Kidney (tissue), 13 donors: ENCODE measurements at regions not wholly inside any gene's neighbourhood (a gene's known extent, or its start where the extent isn't known, plus 50 kb on each side); places are given as distances from the start of the nearest gene placed in this dataset.

ENCODE experiments used
- DNase-seq, 5 donors: peaks; one replicate each; pipeline ENCODE4 v3.0.0-alpha.2; 2013 to 2020
- FAIRE-seq: peaks from 2 replicates; lab custom pipeline; 2012; peaks lifted over from hg19 to GRCh38; lab: Jason Lieb, UNC
- H3K27ac ChIP-seq, 2 donors: one replicate each; pipeline ENCODE4 v1.7.0; 2013; ENCODE audit warnings: low read depth in 2 of 2, low read length in 2 of 2, inconsistent platforms in 1 of 2
- H3K27me3 ChIP-seq: one replicate; pipeline ENCODE4 v1.7.1; 2013; ENCODE audit warnings: low read length, inconsistent platforms; ENCODE audit not compliant: control insufficient read depth, insufficient read depth
- H3K36me3 ChIP-seq, 3 donors: one replicate each; pipeline versions ENCODE4 v1.7.0 to v1.7.1; 2013; ENCODE audit warnings: low read length in 3 of 3, control low read depth in 1 of 3, inconsistent platforms in 1 of 3; ENCODE audit not compliant: insufficient read depth in 3 of 3, control insufficient read depth in 2 of 3
- H3K4me1 ChIP-seq, 3 donors: one replicate each; pipeline versions ENCODE4 v1.7.0 to v1.7.1; 2013; ENCODE audit warnings: low read length in 3 of 3, inconsistent platforms in 1 of 3, low read depth in 1 of 3; ENCODE audit not compliant: control insufficient read depth in 2 of 3, insufficient read depth in 2 of 3
- H3K4me3 ChIP-seq, 3 donors: one replicate each; pipeline versions ENCODE4 v1.7.0 to v1.8.1; 2013; ENCODE audit warnings: low read length in 3 of 3, control low read depth in 1 of 3, inconsistent platforms in 1 of 3
- H3K9ac ChIP-seq, 3 donors: one replicate each; pipeline versions ENCODE4 v1.7.0 to v1.7.1; 2013; ENCODE audit warnings: low read length in 3 of 3, control low read depth in 1 of 3, inconsistent platforms in 1 of 3
- H3K9me3 ChIP-seq, 3 donors: one replicate each; pipeline versions ENCODE4 v1.7.0 to v1.7.1; 2013; ENCODE audit warnings: low read length in 3 of 3, control low read depth in 1 of 3, inconsistent platforms in 1 of 3; ENCODE audit not compliant: control insufficient read depth in 2 of 3, insufficient read depth in 1 of 3
- intact Hi-C: fragments of 100-400 bp; cut with DNase I; formaldehyde crosslinking; loops from one replicate; pipeline ENCODE4 v1.11.1; 2022
- TF ChIP-seq, protein P1 (sequence below): IDR thresholded peaks from 3 replicates; pipeline ENCODE4 v1.5.1; 2012; ENCODE audit warnings: mild to moderate bottlenecking, moderate library complexity, borderline replicate concordance; ENCODE audit not compliant: insufficient read depth; ENCODE audit errors: extremely low read depth
- donor health status: control.
- donor health status: control.
- donor health status: control.
- donor health status: control.
- donor health status: control.
- donor health status: DM: yes; HTN: yes; CAD: no.
- donor health status: Normal renal cell carcinoma (clear cell type).

DNA sequence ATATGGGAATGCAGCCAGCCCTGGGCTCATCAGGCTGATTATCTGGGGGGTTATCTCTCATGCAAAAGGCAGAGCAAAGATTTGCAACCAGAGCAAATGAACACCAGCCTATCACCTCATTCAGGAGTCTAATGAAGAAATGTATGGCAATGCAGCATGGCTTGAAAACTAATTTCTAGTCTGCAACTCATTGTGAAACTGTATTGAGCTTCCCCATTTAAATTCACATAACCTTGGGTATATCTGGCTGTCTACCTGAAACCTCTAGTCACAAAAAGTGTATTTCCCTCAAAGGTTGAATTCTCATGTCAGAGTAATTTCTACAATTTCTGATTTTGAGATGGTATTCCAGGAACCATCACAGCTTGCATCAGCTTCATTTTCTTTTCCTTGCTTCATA is 240.0 kb downstream of the SDHAF3 start:
- Histone ChIP-seq H3K4me3 (no peak overlapping the region), H3K27ac (no peak overlapping the region), H3K36me3 (no peaks in the 10 kb centered on the region), H3K4me1 (no peaks in the 10 kb centered on the region), H3K9me3 (no peaks in the 10 kb centered on the region), H3K27me3 (no peaks in the 10 kb centered on the region), H3K9ac (no peak overlapping the region)
- intact Hi-C loops = no loop called here
- TF ChIP-seq, protein P1, sequence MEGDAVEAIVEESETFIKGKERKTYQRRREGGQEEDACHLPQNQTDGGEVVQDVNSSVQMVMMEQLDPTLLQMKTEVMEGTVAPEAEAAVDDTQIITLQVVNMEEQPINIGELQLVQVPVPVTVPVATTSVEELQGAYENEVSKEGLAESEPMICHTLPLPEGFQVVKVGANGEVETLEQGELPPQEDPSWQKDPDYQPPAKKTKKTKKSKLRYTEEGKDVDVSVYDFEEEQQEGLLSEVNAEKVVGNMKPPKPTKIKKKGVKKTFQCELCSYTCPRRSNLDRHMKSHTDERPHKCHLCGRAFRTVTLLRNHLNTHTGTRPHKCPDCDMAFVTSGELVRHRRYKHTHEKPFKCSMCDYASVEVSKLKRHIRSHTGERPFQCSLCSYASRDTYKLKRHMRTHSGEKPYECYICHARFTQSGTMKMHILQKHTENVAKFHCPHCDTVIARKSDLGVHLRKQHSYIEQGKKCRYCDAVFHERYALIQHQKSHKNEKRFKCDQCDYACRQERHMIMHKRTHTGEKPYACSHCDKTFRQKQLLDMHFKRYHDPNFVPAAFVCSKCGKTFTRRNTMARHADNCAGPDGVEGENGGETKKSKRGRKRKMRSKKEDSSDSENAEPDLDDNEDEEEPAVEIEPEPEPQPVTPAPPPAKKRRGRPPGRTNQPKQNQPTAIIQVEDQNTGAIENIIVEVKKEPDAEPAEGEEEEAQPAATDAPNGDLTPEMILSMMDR = no peak
- FAIRE-seq = no peak
- DNase-seq = no peak

DNA sequence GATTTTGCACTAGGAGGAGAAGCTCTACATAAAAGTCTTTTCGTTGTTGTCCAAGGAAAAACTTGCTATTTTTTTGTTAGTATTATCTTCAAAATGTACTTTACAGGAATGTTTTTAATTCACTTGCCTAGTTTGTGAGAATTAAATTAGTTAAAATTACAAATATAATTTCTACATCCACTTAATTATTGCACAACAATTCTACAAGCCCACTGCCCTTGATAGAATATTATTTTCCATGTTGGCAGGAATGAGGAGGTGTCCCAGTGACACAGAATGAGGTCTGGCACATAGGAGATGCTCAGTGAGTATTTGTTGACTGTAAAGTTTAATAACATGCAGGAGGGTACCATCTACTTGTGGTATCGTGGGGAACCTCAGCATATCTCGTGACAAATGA is 255.4 kb downstream of the SDHAF3 start:
- FAIRE-seq (no peak), DNase-seq (no peak)
- intact Hi-C loops = no loop called here
- H3K27ac ChIP-seq = no peak overlapping the region
- no peaks in the 10 kb centered on the region for H3K9me3 ChIP-seq
- H3K4me3 ChIP-seq = no peak overlapping the region
- H3K27me3 ChIP-seq = no peaks in the 10 kb centered on the region
- no peaks in the 10 kb centered on the region for H3K4me1 ChIP-seq
- TF ChIP-seq, protein P1 = no peak
- no peak overlapping the region for H3K9ac ChIP-seq
- no peaks in the 10 kb centered on the region for H3K36me3 ChIP-seq

DNA sequence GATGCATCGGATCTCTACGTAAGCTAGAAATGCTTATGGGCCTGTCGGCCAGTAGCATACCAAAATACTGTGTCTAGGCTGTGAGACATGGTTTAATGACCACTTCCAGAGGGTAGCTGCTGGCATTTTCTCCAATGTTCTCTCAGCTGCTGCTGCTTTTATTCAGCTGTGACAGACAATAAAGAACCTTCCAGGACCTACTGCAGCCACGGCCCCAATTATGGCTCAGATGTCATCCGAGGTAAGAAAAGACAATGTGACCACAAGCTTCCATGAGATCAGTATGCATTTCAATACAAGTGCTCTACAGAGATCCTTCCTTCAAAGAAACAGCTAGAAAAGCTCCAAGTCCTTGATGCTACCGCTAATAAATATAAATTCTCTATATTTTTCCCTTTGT is 256.2 kb downstream of the SDHAF3 start:
- Histone ChIP-seq H3K4me3 (no peak overlapping the region), H3K9me3 (no peaks in the 10 kb centered on the region), H3K27me3 (no peaks in the 10 kb centered on the region), H3K4me1 (no peaks in the 10 kb centered on the region), H3K27ac (no peak overlapping the region), H3K9ac (no peak overlapping the region), H3K36me3 (no peaks in the 10 kb centered on the region)
- intact Hi-C loops = no loop called here
- FAIRE-seq (no peak), DNase-seq (peak in 2 of 5 donors; percentile 4 to 8)
- TF ChIP-seq, protein P1 = no peak

DNA sequence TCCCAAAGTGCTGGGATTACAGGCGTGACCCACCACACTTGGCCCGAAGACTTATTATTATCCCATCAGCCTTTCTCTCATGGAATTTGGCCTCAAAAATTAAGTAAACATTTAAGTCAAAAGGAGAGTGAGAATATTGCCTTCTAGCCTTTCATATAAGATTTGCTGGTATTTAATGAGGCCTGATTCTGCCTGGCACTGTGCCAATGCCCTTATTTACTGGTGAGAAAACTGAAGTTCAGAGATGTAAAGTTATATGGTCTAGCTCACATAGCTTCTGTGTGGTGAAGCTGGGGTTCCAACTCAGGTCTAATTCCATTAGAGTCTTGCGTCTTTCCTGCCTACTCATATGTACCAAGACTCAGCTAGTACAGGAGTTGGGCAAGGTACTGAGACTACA is 260.2 kb downstream of the SDHAF3 start:
- H3K27me3 ChIP-seq = no peaks in the 10 kb centered on the region
- intact Hi-C loops = no loop called here

More for the DNA sequence above, 260.2 kb downstream of the SDHAF3 start:
- no peaks in the 10 kb centered on the region for H3K9me3 ChIP-seq
- TF ChIP-seq, protein P1 = no peak
- H3K4me3 ChIP-seq = no peak overlapping the region
- H3K27ac ChIP-seq = no peak overlapping the region
- no peaks in the 10 kb centered on the region for H3K4me1 ChIP-seq
- H3K9ac ChIP-seq = no peak overlapping the region
- no peak for FAIRE-seq
- DNase-seq = no peak
- no peaks in the 10 kb centered on the region for H3K36me3 ChIP-seq
